ENCODE measurements at regions not wholly inside any gene's neighbourhood (a gene's known extent, or its start where the extent isn't known, plus 50 kb on each side); places are given as distances from the start of the nearest gene placed in this dataset.

DNA sequence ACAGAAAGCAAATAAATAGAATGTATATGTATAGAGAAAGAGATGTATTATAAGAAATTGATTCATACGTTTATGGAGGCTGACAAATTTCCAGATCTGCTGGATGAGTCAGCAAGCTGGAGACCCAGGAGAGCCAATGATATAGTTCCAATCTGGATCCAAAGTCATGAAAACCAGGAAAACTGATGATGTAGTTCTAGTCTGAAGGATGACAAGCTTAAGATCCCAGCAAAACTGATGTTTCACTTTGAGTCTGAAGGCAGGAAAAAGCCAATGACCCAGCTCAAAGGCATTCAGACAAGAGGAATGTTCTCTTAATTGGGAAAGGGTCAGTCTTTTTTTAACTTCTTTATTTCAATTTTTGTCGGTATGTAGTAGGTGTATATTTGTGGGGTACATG, 102.6 kb downstream of the LHFPL1 start:
- Histone ChIP-seq H3K36me3 (replicated peaks) (no peaks in the 10 kb centered on the region), H3K4me3 (ENCODE audit: low read depth, low read length) (no peak overlapping the region), H3K27ac (no peak overlapping the region), H3K27me3 (replicated peaks) (no peaks in the 10 kb centered on the region)
- in situ Hi-C loops (cut with HindIII; ENCODE audit: low pct_ligation_motif_present, low sequenced_read_pairs), result no loop called here
- TF ChIP-seq CTCF (IDR thresholded peaks at IDR 0.05; ENCODE audit: low read depth, low read length, missing control alignments), result no peak
- DNase-seq, result no peak

DNA sequence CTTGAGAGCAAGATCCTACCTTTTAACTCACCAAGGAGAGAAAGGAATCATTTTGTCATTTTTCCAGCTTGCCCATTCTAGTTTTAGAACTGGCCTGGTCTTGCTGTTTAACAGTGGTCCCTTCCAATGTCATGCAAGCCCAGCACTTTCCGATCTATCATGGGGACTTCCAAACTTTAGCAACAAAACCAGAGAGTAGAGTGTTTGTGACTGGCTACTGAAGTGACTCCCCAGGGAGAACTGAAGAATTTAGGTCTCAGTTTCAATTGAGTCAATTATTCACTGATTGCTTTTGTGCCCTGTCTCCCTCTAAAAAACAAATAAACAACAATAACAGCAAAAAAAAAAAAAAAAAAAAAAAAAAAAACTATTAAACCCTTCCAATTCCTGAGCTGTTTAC, 108.3 kb downstream of the LHFPL1 start:
- Histone ChIP-seq H3K27ac (no peak overlapping the region), H3K27me3 (replicated peaks) (no peaks in the 10 kb centered on the region), H3K36me3 (replicated peaks) (no peaks in the 10 kb centered on the region), H3K4me3 (ENCODE audit: low read depth, low read length) (no peak overlapping the region)
- DNase-seq, result no peak
- in situ Hi-C loops (cut with HindIII; ENCODE audit: low pct_ligation_motif_present, low sequenced_read_pairs), result no loop called here
- TF ChIP-seq CTCF (IDR thresholded peaks at IDR 0.05; ENCODE audit: low read depth, low read length, missing control alignments), result no peak

GRCh38 chrX:112555831-112556230, 123.9 kb downstream of the LHFPL1 start:
- in situ Hi-C loops (cut with HindIII; ENCODE audit: low pct_ligation_motif_present, low sequenced_read_pairs), result no loop called here

DNA sequence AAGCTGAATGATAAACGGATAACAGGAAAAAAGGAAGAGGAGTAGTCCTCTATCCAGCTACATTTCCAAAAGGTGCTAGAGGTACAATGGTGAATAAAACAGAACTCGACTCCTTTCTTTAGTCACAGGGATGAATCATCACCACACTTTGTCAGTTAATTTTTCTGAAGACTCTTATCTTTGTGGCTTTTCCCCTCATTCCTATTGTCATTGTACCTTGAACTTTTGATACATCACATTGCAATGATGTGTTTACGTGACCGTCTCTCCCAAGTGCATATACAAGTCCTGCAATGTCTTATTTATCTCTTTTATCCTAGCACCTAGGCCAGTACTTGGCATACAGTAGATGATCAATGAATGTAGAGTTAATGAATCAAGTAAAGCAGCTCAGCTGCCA, 134.7 kb downstream of the LHFPL1 start:
- Histone ChIP-seq H3K27me3 (replicated peaks) (no peaks in the 10 kb centered on the region), H3K27ac (no peak overlapping the region), H3K4me3 (ENCODE audit: low read depth, low read length) (no peak overlapping the region), H3K36me3 (replicated peaks) (no peaks in the 10 kb centered on the region)
- in situ Hi-C loops (cut with HindIII; ENCODE audit: low pct_ligation_motif_present, low sequenced_read_pairs), result no loop called here
- DNase-seq, result no peak
- no peak for TF ChIP-seq CTCF (IDR thresholded peaks at IDR 0.05; ENCODE audit: low read depth, low read length, missing control alignments)

More at GRCh38 chrX:112555831-112556230, 123.9 kb downstream of the LHFPL1 start:
- no peak for TF ChIP-seq CTCF (IDR thresholded peaks at IDR 0.05; ENCODE audit: low read depth, low read length, missing control alignments)
- Histone ChIP-seq H3K27ac (no peak overlapping the region), H3K36me3 (replicated peaks) (no peaks in the 10 kb centered on the region), H3K4me3 (ENCODE audit: low read depth, low read length) (no peak overlapping the region), H3K27me3 (replicated peaks) (no peaks in the 10 kb centered on the region)
- DNase-seq, result no peak

GRCh38 chrX:112536544-112536943, 143.2 kb downstream of the LHFPL1 start:
- Histone ChIP-seq H3K4me3 (ENCODE audit: low read depth, low read length) (no peak overlapping the region), H3K27me3 (replicated peaks) (no peaks in the 10 kb centered on the region), H3K36me3 (replicated peaks) (no peaks in the 10 kb centered on the region), H3K27ac (no peak overlapping the region)
- no peak for TF ChIP-seq CTCF (IDR thresholded peaks at IDR 0.05; ENCODE audit: low read depth, low read length, missing control alignments)
- no peak for DNase-seq
- in situ Hi-C loops (cut with HindIII; ENCODE audit: low pct_ligation_motif_present, low sequenced_read_pairs), result no loop called here

DNA sequence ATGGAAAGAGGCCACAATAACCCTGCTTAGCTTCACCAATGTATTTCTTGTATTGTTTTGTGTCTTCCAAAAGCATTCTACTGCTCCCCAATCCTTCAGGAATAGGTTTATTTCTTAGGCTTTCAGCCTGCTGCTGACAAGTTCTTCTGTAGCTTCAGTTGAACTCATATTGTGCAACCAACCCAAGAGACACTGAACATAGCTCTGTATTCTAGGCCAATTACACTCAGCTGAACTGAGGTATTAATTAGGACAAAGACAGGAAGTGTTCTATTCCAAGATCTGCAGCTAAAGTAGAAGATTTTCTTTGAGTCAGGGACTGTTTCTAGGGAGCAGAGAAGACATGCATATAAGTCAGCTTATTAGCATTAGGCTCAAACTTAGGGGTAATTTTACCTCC, 151.8 kb downstream of the LHFPL1 start:
- no peak overlapping the region for H3K27ac ChIP-seq
- in situ Hi-C loops (cut with HindIII; ENCODE audit: low pct_ligation_motif_present, low sequenced_read_pairs), result no loop called here
- no peaks in the 10 kb centered on the region for H3K27me3 ChIP-seq (replicated peaks)
- no peak for DNase-seq
- no peak for TF ChIP-seq CTCF (IDR thresholded peaks at IDR 0.05; ENCODE audit: low read depth, low read length, missing control alignments)
- H3K36me3 ChIP-seq (replicated peaks), result no peaks in the 10 kb centered on the region
- H3K4me3 ChIP-seq (ENCODE audit: low read depth, low read length), result no peak overlapping the region
